IMR-90 (cell line): ENCODE measurements at regions not wholly inside any gene's neighbourhood (a gene's known extent, or its start where the extent isn't known, plus 50 kb on each side); places are given as distances from the start of the nearest gene placed in this dataset.

Experiments
- ATAC-seq: fragments of 200-7000 bp; cut with Tn5 transposase; 2 replicates; pipeline ENCODE4 v1.9.1; 2020; ENCODE audit warnings: low read depth, mild to moderate bottlenecking, moderate library complexity
- BruUV-seq: library from RNA; stranded (reverse); fragments of 400-500 nt; replicated peaks from 2 replicates; lab custom pipeline; 2021; lab: Mats Ljungman, UMichigan
- CTCF ChIA-PET: fragments of 300-600 bp; formaldehyde crosslinking; extraction: SDS; loops from one replicate; lab custom pipeline; 2021; ENCODE audit warnings: antibody characterized with exemption; lab: Yijun Ruan, JAX
- POLR2A ChIA-PET: fragments of 300-600 bp; sonication (Branson Sonifier 250); formaldehyde crosslinking; loops from one replicate; lab custom pipeline; 2022; ENCODE audit warnings: antibody characterized with exemption; ENCODE audit not compliant: unreplicated experiment; lab: Charles Lee
- DNase-seq: peaks from one replicate; pipeline ENCODE4 v3.0.0; 2013
- H2AFZ ChIP-seq: replicated peaks from 2 replicates; pipeline ENCODE3; 2013; ENCODE audit warnings: low read length, mild to moderate bottlenecking; ENCODE audit not compliant: poor library complexity
- H2AK5ac ChIP-seq: 2 replicates; pipeline ENCODE4 v1.6.1; 2013; ENCODE audit warnings: low read depth, low read length, inconsistent platforms
- H2AK9ac ChIP-seq: replicated peaks from 2 replicates; pipeline ENCODE3; 2013; ENCODE audit warnings: mild to moderate bottlenecking, low read depth, low read length, moderate library complexity; ENCODE audit not compliant: poor library complexity
- H2BK120ac ChIP-seq: 2 replicates; pipeline ENCODE4 v1.6.1; 2013; ENCODE audit warnings: low read depth, low read length, inconsistent platforms
- H2BK15ac ChIP-seq: 3 replicates; pipeline ENCODE4 v1.6.1; 2013; ENCODE audit warnings: low read depth, low read length, inconsistent platforms
- H2BK20ac ChIP-seq: 2 replicates; pipeline ENCODE4 v1.6.1; 2013; ENCODE audit warnings: low read depth, mild to moderate bottlenecking, inconsistent platforms, low read length, moderate library complexity
- H2BK5ac ChIP-seq: 2 replicates; pipeline ENCODE4 v1.6.1; 2013; ENCODE audit warnings: mild to moderate bottlenecking, low read depth, low read length, inconsistent platforms; ENCODE audit not compliant: poor library complexity, severe bottlenecking
- H3K14ac ChIP-seq: replicated peaks from 2 replicates; pipeline ENCODE4 v1.6.1; 2013; ENCODE audit warnings: low read depth, low read length, inconsistent platforms
- H3K18ac ChIP-seq: 2 replicates; pipeline ENCODE4 v1.6.1; 2013; ENCODE audit warnings: low read depth, low read length, control low read depth
- H3K23ac ChIP-seq: 2 replicates; pipeline ENCODE4 v1.6.1; 2013; ENCODE audit warnings: low read depth, low read length, inconsistent platforms
- H3K27ac ChIP-seq: 2 replicates; pipeline ENCODE4 v1.5.1; 2013; ENCODE audit warnings: mild to moderate bottlenecking, control low read depth, low read length; ENCODE audit not compliant: insufficient read depth
- H3K27me3 ChIP-seq: 2 replicates; pipeline ENCODE4 v1.6.1; 2013; ENCODE audit warnings: low read length; ENCODE audit not compliant: control insufficient read depth, insufficient read depth
- H3K36me3 ChIP-seq: 2 replicates; pipeline ENCODE4 v1.6.1; 2013; ENCODE audit warnings: low read length, mixed read lengths; ENCODE audit not compliant: control insufficient read depth, insufficient read depth
- H3K4ac ChIP-seq: 2 replicates; pipeline ENCODE4 v1.6.1; 2013; ENCODE audit warnings: low read depth, low read length, inconsistent platforms
- H3K4me1 ChIP-seq: 2 replicates; pipeline ENCODE4 v1.6.1; 2013; ENCODE audit warnings: low read length, mixed read lengths; ENCODE audit not compliant: control insufficient read depth, insufficient read depth
- H3K4me2 ChIP-seq: 2 replicates; pipeline ENCODE4 v1.6.1; 2013; ENCODE audit warnings: low read depth, mild to moderate bottlenecking, control low read depth, low read length, moderate library complexity
- H3K4me3 ChIP-seq: 2 replicates; pipeline ENCODE4 v1.5.1; 2013; ENCODE audit warnings: low read depth, mild to moderate bottlenecking, control low read depth, low read length, moderate library complexity; ENCODE audit not compliant: insufficient read depth
- H3K56ac ChIP-seq: 2 replicates; pipeline ENCODE4 v1.6.1; 2013; ENCODE audit warnings: low read length, inconsistent platforms; ENCODE audit not compliant: insufficient read depth; ENCODE audit errors: extremely low read depth
- H3K79me1 ChIP-seq, 2 experiments: 2 replicates each; pipeline ENCODE4 v1.6.1; 2013; ENCODE audit warnings: low read length in 2 of 2, inconsistent platforms in 1 of 2, low read depth in 1 of 2
- H3K9ac ChIP-seq: 2 replicates; pipeline ENCODE4 v1.6.1; 2013; ENCODE audit warnings: low read depth, low read length, control low read depth
- H3K9me1 ChIP-seq: 2 replicates; pipeline ENCODE4 v1.6.1; 2013; ENCODE audit warnings: low read length, inconsistent platforms; ENCODE audit not compliant: insufficient read depth
- H3K9me3 ChIP-seq: 2 replicates; pipeline ENCODE4 v1.6.1; 2013; ENCODE audit warnings: low read length; ENCODE audit not compliant: control insufficient read depth, insufficient read depth
- H4K20me1 ChIP-seq: 2 replicates; pipeline ENCODE4 v1.6.1; 2013; ENCODE audit warnings: low read length, inconsistent platforms; ENCODE audit not compliant: insufficient read depth
- H4K5ac ChIP-seq: 2 replicates; pipeline ENCODE4 v1.6.1; 2013; ENCODE audit warnings: mild to moderate bottlenecking, low read depth, low read length, control low read depth
- H4K8ac ChIP-seq, 2 experiments: 2 replicates each; pipeline ENCODE4 v1.6.1; 2013; ENCODE audit warnings: low read depth in 2 of 2, low read length in 2 of 2, control low read depth in 1 of 2, inconsistent platforms in 1 of 2
- H4K91ac ChIP-seq: 2 replicates; pipeline ENCODE4 v1.6.1; 2013; ENCODE audit warnings: low read depth, low read length, inconsistent platforms; ENCODE audit not compliant: insufficient read depth
- CHD1 ChIP-seq: IDR thresholded peaks from 2 replicates; pipeline ENCODE4 v1.6.1; 2012; ENCODE audit warnings: low read depth, low read length, improper control_type of control experiment
- ELK1 ChIP-seq: fragments of 150-350 bp; IDR thresholded peaks from 2 replicates; pipeline ENCODE4 v1.6.1; 2016; ENCODE audit warnings: low read depth, mild to moderate bottlenecking, low read length, moderate library complexity, borderline replicate concordance
- MAFK ChIP-seq: IDR thresholded peaks from 2 replicates; pipeline ENCODE4 v1.6.1; 2012; ENCODE audit warnings: low read depth, low read length, improper control_type of control experiment
- SMC3 ChIP-seq: fragments of 150-350 bp; IDR thresholded peaks from 2 replicates; pipeline ENCODE4 v1.6.1; 2016; ENCODE audit warnings: low read depth, mild to moderate bottlenecking, antibody characterized with exemption, low read length, moderate library complexity
- WGBS, 2 experiments: methylation state at CpG; one replicate each; pipeline versions ENCODE4 v1.1.5 to v1.1.7; 2013; ENCODE audit warnings: missing lambda C conversion rate in 2 of 2; ENCODE audit not compliant: insufficient read length in 1 of 2; ENCODE audit errors: extremely low coverage in 2 of 2; 5-methylcytosine and 5-hydroxymethylcytosine counted together
- dilution Hi-C: fragments of 300-500 bp; cut with HindIII; formaldehyde crosslinking; loops from one replicate; pipeline ENCODE4 v1.14.3; 2018; ENCODE audit warnings: low sequenced_read_pairs; ENCODE audit not compliant: unreplicated experiment
- in situ Hi-C: fragments of 300-500 bp; cut with MboI; formaldehyde crosslinking; loops from 3 replicates; pipeline ENCODE4 v1.14.3; 2019; ENCODE audit warnings: low sequenced_read_pairs, inconsistent platforms, mixed read lengths
- intact Hi-C: fragments of 100-400 bp; cut with micrococcal nuclease; formaldehyde crosslinking; loops from 2 replicates; pipeline ENCODE4 v1.10.0; 2022

- dilution Hi-C loops = no loop called here
- H3K27ac ChIP-seq = no peak overlapping the region
Measured at GRCh38 chr5:82390088-82390487, 111.9 kb upstream of the RPS23 start.

More at GRCh38 chr5:82390088-82390487, 111.9 kb upstream of the RPS23 start:
- ChIA-PET POLR2A (no interaction called here), CTCF (interaction anchor here (0.8 kb wide), 1 partner anchor 25 kb away, joined by 3 read pairs; no protein-coding TSS in a partner anchor)
- no peak overlapping the region for H4K8ac ChIP-seq
- H3K79me1 ChIP-seq = no peaks in the 10 kb centered on the region
- H3K4ac ChIP-seq = no peak overlapping the region
- BruUV-seq = no TSS peak
- no peaks in the 10 kb centered on the region for H3K36me3 ChIP-seq
- no peak overlapping the region for H3K4me3 ChIP-seq
- H2AFZ ChIP-seq = no peak overlapping the region
- H2BK15ac ChIP-seq = no peak overlapping the region
- WGBS, 2 experiments = no CpG with 5 or more reads among the region's 3 CpGs
- H4K20me1 ChIP-seq = no peaks in the 10 kb centered on the region
- ATAC-seq = no peak
- H2AK5ac ChIP-seq = no peak overlapping the region
- H3K18ac ChIP-seq = peak overlapping the region; percentile 75; the same call in 1 of the 2 replicates
- no peak overlapping the region for H2AK9ac ChIP-seq
- H3K4me2 ChIP-seq = no peak overlapping the region
- H3K14ac ChIP-seq = no peak overlapping the region
- H4K91ac ChIP-seq = no peak overlapping the region
- TF ChIP-seq ELK1 (no peak), MAFK (peak; percentile 29; the same call in 1 of the 2 replicates), SMC3 (no peak), CHD1 (no peak)
- no peak overlapping the region for H4K5ac ChIP-seq
- no peak overlapping the region for H2BK120ac ChIP-seq
- no peak overlapping the region for H2BK20ac ChIP-seq
- no peak for DNase-seq
- H3K9me1 ChIP-seq = peaks cover 11% of the 10 kb centered on the region
- no peaks in the 10 kb centered on the region for H3K9me3 ChIP-seq
- intact Hi-C loops (no loop called here), in situ Hi-C loops (no loop called here)
- H3K9ac ChIP-seq = no peak overlapping the region
- H3K23ac ChIP-seq = no peak overlapping the region
- no peak overlapping the region for H2BK5ac ChIP-seq
- H3K56ac ChIP-seq = no peak overlapping the region
- no peaks in the 10 kb centered on the region for H3K27me3 ChIP-seq
- peaks cover 14% of the 10 kb centered on the region for H3K4me1 ChIP-seq
